Suprapubic skin (tissue), 4 donors: ENCODE measurements at regions not wholly inside any gene's neighbourhood (a gene's known extent, or its start where the extent isn't known, plus 50 kb on each side); places are given as distances from the start of the nearest gene placed in this dataset.

Experiments used
- DNase-seq, 2 donors: peaks; one replicate each; pipeline ENCODE4 v3.0.0-alpha.2; 2019; ENCODE audit warnings: low spot score in 2 of 2
- H3K27ac ChIP-seq: fragments of 200-600 bp; sonication (generic); one replicate; pipeline ENCODE4 v1.5.1; 2019
- H3K27me3 ChIP-seq: fragments of 200-600 bp; sonication (generic); one replicate; pipeline ENCODE4 v1.5.1; 2019
- H3K36me3 ChIP-seq: fragments of 200-600 bp; sonication (generic); one replicate; pipeline ENCODE4 v1.5.1; 2019
- H3K4me1 ChIP-seq: fragments of 200-600 bp; sonication (generic); one replicate; pipeline ENCODE4 v1.5.1; 2019
- H3K4me3 ChIP-seq: fragments of 200-600 bp; sonication (generic); one replicate; pipeline ENCODE4 v1.5.1; 2019; ENCODE audit warnings: mild to moderate bottlenecking
- H3K9me3 ChIP-seq: fragments of 200-600 bp; sonication (generic); one replicate; pipeline ENCODE4 v1.5.1; 2019
- CTCF ChIP-seq, 2 donors: fragments of 200-600 bp in 1 of 2; fragments of 450-650 bp in 1 of 2; sonication (generic) in 1 of 2; IDR thresholded peaks; one replicate each; pipeline ENCODE4 v1.5.1; 2016 to 2019; ENCODE audit warnings: antibody characterized with exemption in 2 of 2, mild to moderate bottlenecking in 1 of 2, moderate library complexity in 1 of 2
- EP300 ChIP-seq: sonication (generic); formaldehyde crosslinking; IDR thresholded peaks from one replicate; pipeline ENCODE4 v1.6.1; 2017; ENCODE audit warnings: antibody characterized with exemption
- POLR2A ChIP-seq, 2 donors: fragments of 450-650 bp; IDR thresholded peaks; one replicate each; pipeline ENCODE4 v1.6.1; 2017; ENCODE audit warnings: antibody characterized with exemption in 2 of 2, mild to moderate bottlenecking in 2 of 2, moderate library complexity in 2 of 2
- POLR2AphosphoS5 ChIP-seq, 3 donors: sonication (generic); formaldehyde crosslinking; IDR thresholded peaks; one replicate each; pipeline ENCODE4 v1.6.1; 2017; ENCODE audit warnings: antibody characterized with exemption in 3 of 3
- WGBS: methylation state at CpG from one replicate; pipeline ENCODE4 v1.1.5; 2018; 5-methylcytosine and 5-hydroxymethylcytosine counted together

GRCh38 chr2:120606280-120606679 is 129.4 kb upstream of the GLI2 start:
- Histone ChIP-seq H3K27me3 (no peaks in the 10 kb centered on the region), H3K27ac (no peak overlapping the region), H3K4me3 (no peak overlapping the region), H3K4me1 (peaks cover 8% of the 10 kb centered on the region), H3K36me3 (no peaks in the 10 kb centered on the region), H3K9me3 (no peaks in the 10 kb centered on the region)
- WGBS = 90% methylated on average over 9 of the region's 12 CpGs
- DNase-seq = no peak
- TF ChIP-seq EP300 (no peak), CTCF (IDR thresholded peaks at IDR 0.05) (no peak), POLR2AphosphoS5 (IDR thresholded peaks at IDR 0.05) (no peak), POLR2A (IDR thresholded peaks at IDR 0.05) (no peak)

- Histone ChIP-seq H3K4me3 (no peak overlapping the region), H3K9me3 (no peaks in the 10 kb centered on the region), H3K4me1 (peaks cover 13% of the 10 kb centered on the region), H3K27me3 (no peaks in the 10 kb centered on the region), H3K27ac (no peak overlapping the region), H3K36me3 (no peaks in the 10 kb centered on the region)
- WGBS = 30% methylated on average over 6 of the region's 6 CpGs
- no peak for DNase-seq
- no peak for TF ChIP-seq POLR2AphosphoS5 (IDR thresholded peaks at IDR 0.05)
- no peak for TF ChIP-seq EP300
- no peak for TF ChIP-seq POLR2A (IDR thresholded peaks at IDR 0.05)
- TF ChIP-seq CTCF (IDR thresholded peaks at IDR 0.05) = no peak
These were observed 128.7 kb upstream of the GLI2 start for GRCh38 chr2:120606931-120607330.

DNA sequence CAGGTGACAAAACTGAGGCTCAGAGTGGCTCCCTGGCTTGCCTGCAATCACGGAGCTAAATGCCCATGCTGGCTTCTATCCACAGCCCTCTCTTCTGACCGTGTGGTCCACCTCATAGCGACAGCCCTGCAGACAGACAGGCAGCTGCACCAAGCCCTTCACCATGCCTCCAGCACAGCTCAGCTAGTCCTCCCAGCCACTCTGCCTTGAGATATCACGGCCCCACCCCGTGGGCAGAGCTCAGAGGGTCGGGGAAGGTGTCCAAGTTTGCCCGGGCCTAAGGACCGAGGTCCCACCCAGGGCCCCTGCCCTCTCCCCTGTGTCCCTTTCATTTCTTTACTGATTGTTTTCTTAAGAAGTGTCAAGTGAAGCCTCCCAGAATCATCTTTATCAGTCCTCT is 128.2 kb upstream of the GLI2 start:
- no peak for DNase-seq
- Histone ChIP-seq H3K27me3 (no peaks in the 10 kb centered on the region), H3K27ac (no peak overlapping the region), H3K4me1 (peaks cover 13% of the 10 kb centered on the region), H3K4me3 (no peak overlapping the region), H3K9me3 (no peaks in the 10 kb centered on the region), H3K36me3 (no peaks in the 10 kb centered on the region)
- 55% methylated on average over 8 of the region's 8 CpGs for WGBS
- TF ChIP-seq EP300 (no peak), POLR2AphosphoS5 (IDR thresholded peaks at IDR 0.05) (no peak), POLR2A (IDR thresholded peaks at IDR 0.05) (no peak), CTCF (IDR thresholded peaks at IDR 0.05) (no peak)

GRCh38 chr2:120607996-120608395 is 127.7 kb upstream of the GLI2 start:
- no peak for DNase-seq
- Histone ChIP-seq H3K9me3 (no peaks in the 10 kb centered on the region), H3K27me3 (no peaks in the 10 kb centered on the region), H3K4me1 (peaks cover 15% of the 10 kb centered on the region), H3K4me3 (no peak overlapping the region), H3K27ac (no peak overlapping the region), H3K36me3 (no peaks in the 10 kb centered on the region)
- 94% methylated on average over 4 of the region's 4 CpGs for WGBS
- TF ChIP-seq EP300 (no peak), POLR2A (IDR thresholded peaks at IDR 0.05) (no peak), CTCF (IDR thresholded peaks at IDR 0.05) (no peak), POLR2AphosphoS5 (IDR thresholded peaks at IDR 0.05) (no peak)

DNA sequence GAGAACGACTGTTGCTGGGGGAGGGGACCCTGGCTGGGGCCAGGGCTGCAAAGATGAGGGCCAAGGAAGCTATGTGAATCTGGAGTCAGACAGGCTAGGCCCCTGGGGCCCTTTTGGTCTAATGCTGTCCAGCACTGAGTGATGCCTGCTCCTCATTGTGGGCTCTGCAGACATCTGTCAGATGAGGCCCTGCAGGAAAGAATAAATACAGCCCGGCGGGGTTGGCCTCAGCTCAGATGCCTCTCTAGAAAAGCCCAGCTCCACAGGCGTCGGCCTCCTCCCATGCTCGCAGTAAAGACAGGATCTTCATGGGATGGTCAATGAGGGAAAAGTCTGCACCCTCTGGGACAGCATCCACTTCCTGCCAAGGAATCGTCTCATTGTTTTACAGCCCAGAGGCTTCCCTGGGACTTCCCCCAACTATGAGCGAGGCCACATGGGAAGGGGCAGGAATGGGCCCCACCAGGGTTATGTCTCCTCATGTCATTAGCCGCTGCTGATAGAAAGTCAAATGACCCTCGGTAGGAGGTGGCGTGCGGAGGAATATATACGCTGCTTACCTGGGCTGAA is 125.8 kb upstream of the GLI2 start:
- Histone ChIP-seq H3K4me3 (no peak overlapping the region), H3K36me3 (no peaks in the 10 kb centered on the region), H3K27me3 (no peaks in the 10 kb centered on the region), H3K27ac (no peak overlapping the region), H3K4me1 (peaks cover 22% of the 10 kb centered on the region), H3K9me3 (no peaks in the 10 kb centered on the region)
- no peak for DNase-seq
- WGBS = 71% methylated on average over 6 of the region's 13 CpGs
- TF ChIP-seq POLR2A (IDR thresholded peaks at IDR 0.05) (no peak), CTCF (IDR thresholded peaks at IDR 0.05) (no peak), EP300 (no peak), POLR2AphosphoS5 (IDR thresholded peaks at IDR 0.05) (no peak)
